Colon (tissue), 2 donors: ENCODE measurements at regions not wholly inside any gene's neighbourhood (a gene's known extent, or its start where the extent isn't known, plus 50 kb on each side); places are given as distances from the start of the nearest gene placed in this dataset.

Experiments
- FAIRE-seq: peaks from 2 replicates; lab custom pipeline; 2012; peaks lifted over from hg19 to GRCh38; lab: Jason Lieb, UNC
- donor health status: control.
- donor health status: control.

DNA sequence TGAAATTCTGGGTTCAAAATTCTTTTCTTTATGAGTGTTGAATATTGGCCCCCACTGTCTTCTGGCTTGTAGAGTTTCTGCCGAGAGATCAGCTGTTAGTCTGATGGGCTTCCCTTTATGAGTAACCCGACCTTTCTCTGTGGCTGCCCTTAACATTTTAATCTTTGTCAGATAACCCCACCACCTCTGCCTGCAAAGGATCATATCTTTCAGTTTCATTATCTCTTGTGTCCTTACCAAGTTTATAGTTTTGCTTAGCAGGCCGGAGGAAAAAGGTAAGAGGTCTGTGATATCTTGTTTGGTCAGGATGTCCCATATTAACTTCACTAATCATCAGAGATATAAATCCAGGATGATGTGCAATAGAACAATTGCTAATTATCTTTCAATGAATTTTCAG, 970.2 kb upstream of the TYRP1 start:
- no peak for FAIRE-seq

- no peak for FAIRE-seq
These were observed 966.5 kb upstream of the TYRP1 start for GRCh38 chr9:11726659-11727058.

DNA sequence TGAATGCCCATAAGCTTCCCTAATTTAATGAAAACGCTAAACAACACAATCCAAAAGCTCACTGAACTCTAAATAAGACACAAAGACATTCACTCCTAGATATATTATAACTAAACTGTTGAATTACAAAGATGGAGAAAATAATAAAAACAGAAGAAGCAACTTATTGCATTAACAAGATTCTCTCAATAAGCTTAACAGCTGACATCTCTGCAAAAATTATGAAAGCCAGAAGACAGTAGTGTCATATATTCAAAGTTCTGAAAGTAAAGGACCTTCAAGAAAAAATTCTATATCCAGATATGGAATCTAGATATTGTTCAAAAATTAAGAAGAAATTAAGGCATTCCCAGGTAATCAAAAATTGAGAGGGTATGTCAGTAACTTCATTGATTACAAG, 957.8 kb upstream of the TYRP1 start:
- no peak for FAIRE-seq

DNA sequence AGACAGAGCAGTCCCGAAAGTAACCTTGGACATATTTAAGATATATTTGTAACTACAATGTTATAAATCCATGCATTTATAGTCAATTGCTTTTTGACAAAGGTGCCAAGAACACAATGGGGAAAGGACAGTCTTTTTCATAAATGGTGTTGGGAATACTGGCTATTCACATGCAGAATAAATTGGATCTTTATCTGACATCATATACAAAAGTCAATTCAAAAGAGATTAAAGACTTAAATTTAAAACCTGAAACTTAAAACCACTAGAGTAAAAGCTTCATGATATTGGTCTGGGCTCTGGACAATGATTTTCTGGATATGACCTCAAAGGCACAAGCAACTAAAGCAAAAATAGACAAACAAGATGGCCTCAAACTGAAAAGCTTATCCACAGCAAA, 950.7 kb upstream of the TYRP1 start:
- no peak for FAIRE-seq

DNA sequence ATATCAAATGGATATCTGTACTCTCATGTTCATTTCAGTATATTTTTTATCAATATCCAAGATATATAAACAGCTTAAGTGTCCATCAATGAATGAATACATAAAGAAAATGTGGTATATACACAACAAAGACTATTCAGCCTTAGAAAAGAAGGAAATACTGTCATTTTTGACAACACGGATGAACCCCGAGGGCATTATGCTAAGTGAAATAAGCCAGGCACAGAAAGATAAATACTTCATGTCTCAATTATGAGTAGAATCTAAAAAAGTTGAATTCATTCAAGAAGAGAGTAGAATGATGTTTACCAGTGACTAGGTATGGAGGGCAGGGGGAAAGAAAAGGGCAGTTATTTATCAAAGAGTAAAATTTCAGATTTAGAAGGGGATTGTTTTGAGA, 949.8 kb upstream of the TYRP1 start:
- FAIRE-seq, result no peak

GRCh38 chr9:11749396-11749795, 943.8 kb upstream of the TYRP1 start:
- FAIRE-seq, result no peak

DNA sequence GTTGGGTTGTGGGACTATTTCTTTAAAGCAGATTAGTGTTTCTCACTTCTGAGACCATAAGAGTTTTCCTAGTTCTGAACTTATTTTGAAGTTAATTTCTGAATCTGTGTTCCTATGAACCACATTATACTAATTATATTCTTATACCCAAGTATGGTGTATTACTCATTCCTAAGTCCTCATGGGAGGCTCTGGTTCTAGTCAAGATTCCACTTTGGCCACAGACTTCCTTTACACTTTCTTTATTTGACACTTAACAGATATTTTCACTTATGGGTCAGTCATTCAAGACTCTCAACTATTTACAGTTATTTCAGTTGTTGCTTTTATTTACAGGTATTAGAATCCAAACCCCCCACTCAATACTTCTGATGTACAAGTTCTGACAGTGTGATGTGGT, 937.2 kb upstream of the TYRP1 start:
- FAIRE-seq, result no peak

DNA sequence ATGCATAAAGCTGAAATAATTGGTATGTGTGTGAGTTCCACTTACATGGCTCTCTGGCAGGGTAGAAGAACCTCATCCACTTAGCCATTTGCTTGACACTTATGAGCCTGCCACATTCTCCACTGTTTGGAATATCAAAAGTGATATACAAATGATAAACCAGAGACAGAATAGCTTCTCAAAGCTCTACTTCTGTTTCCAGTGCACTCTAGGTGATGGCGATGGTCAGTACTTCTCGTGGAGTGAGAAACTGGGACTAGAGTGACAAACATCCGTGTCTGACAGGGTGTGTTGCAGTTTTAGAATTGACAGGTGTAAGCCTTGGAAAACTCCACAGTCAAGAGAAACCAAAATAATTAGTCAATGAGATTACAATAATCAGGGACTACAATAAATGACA, 935.8 kb upstream of the TYRP1 start:
- no peak for FAIRE-seq

GRCh38 chr9:11758016-11758415, 935.2 kb upstream of the TYRP1 start:
- FAIRE-seq, result no peak

DNA sequence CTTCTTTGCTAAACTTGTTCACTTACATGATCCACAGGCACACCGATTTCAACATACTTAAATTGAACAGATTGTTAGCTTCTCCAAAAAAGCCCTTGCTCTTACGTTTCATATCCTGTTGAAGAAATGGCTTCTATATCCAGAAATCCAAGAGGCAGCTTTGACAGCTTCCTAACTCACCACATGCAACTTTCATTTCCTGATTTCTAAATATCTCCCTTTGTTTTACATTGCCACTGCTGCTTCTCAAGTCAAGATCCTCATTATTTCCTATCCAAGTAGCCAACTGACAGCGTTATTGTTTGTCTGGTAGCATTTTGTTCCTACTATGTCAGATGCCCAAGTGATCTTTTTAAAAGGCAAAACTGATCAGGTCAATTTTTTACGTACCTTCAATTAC, 913.2 kb upstream of the TYRP1 start:
- no peak for FAIRE-seq

- no peak for FAIRE-seq
These were observed 900.3 kb upstream of the TYRP1 start for GRCh38 chr9:11792870-11793269.

- FAIRE-seq, result no peak
These were observed 898.2 kb upstream of the TYRP1 start for GRCh38 chr9:11794984-11795383.

DNA sequence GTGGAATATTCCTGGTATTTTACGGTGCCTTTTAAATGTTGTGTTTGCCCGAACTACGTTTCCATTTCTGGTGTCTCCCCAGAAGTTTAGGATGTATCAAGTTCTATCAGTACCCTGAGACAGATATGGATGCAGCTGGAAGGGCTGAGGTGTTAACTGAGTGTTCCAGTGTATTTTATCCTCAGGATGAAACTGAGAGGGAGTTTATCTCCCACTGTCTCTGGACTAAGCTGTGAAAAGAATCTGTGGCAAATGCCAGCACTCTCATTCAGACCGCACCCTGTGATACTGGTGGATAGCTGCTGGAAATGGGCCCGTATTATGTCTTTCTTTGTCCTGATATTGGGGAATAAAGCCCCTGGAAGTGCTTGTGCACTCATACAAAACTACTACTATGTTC, 887.2 kb upstream of the TYRP1 start:
- FAIRE-seq, result no peak

DNA sequence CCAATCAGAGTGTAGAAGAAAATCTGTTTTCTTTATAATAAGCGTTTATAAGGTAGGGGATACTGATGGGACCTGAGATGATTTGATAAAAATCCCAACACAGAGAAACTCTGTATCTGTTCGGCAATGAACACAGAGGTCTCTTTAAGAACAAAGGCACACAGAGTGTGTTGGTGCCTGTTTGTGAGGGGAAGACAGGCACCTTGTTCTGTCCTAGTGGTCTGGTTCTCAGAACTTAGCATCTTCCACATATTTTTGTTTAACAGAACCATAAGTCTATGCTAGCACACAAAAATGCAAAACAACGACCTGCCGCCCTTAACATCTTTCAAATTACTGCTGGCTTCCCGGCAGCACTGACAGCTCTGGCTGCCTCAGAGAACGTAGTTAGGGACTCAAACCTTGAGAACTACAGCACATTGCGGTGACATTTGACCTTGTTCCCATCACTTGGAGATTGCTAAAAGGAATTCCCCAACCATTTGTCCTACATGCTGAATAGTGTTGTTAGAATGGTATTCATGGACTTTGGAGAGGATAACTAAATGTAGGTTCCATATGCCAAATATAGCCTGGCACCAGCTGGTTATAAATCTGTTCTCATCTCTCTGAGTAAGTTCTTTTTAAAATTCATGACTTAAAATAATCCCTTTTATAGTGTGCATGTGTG, 871.7 kb upstream of the TYRP1 start:
- FAIRE-seq, result no peak

DNA sequence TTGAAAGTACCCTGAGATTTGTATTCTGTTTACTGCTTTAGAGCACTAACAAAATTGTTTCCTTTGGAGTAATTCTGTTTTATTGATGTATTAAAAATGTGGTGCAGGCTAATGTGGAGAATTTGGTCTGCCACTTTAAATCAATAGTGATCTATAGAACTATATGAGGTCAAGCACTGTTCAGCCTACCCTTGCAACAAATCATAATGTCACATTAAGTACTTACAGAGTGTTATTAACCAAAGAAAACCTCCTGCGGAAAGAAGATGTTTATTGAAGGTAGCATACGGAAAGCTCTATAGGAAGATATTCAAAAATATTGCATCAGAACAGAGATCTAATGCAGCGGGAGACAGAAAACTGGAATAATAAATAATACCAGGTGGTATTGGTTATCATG, 865.0 kb upstream of the TYRP1 start:
- no peak for FAIRE-seq

DNA sequence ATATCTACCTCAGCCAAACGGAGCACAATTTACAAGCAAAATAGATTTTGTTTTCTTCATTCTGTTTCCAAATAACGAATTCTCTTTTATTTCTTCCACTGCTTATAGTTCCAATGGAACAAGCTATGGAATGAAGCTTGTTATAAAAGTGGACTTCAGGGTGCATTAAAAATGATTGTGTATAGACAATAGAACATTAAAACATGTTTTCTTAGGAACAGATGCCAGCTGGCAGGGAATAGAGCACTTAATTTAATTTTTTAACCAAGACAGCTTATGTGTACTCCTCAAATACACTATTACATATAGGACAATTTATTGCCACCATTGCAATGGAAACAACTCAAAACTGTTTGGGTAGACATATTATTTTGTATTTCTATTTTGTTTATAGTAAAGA, 860.1 kb upstream of the TYRP1 start:
- no peak for FAIRE-seq

GRCh38 chr9:11868795-11869194, 824.4 kb upstream of the TYRP1 start:
- FAIRE-seq, result no peak

GRCh38 chr9:11871852-11872251, 821.3 kb upstream of the TYRP1 start:
- no peak for FAIRE-seq

- FAIRE-seq, result no peak
These were observed 820.7 kb upstream of the TYRP1 start for GRCh38 chr9:11872471-11872870.

DNA sequence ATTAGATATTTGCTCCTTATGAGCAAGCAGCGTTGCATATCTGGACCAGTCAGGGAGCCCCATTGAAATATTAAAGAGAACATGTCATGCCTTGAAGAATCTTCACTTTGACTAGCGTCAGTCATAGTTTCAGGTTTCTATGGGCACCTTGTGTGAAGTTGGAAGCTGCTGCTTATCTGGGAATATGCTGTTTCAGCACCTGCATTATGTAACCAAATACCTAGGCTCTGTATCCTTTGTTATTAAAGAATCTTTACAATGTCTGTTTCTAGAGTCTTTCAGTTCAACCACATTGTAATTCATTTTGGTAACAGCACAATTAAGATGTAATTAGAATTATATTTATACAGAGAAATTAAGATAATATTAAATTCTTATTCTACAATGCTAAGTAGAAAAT, 818.8 kb upstream of the TYRP1 start:
- FAIRE-seq, result no peak

DNA sequence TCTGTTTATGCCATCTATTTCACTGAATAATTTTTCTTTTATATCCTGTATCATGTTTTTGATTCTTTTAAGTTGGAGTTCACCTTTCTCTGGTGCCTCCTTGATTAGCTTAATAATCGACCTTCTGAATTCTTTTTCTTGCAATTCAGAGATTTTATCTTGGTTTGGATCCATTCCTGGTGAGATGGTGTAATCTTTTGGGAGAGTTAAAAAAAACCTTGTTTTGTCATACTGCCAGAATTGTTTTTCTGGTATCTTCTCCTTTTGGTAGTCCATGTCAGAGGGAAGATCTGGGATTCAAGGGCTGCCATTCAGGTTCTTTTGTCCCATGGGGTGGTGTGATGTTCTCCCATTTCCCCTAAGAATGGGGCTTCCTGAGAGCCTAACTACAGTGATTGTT, 800.8 kb upstream of the TYRP1 start:
- FAIRE-seq, result no peak

GRCh38 chr9:11893331-11893730, 799.9 kb upstream of the TYRP1 start:
- FAIRE-seq, result no peak

DNA sequence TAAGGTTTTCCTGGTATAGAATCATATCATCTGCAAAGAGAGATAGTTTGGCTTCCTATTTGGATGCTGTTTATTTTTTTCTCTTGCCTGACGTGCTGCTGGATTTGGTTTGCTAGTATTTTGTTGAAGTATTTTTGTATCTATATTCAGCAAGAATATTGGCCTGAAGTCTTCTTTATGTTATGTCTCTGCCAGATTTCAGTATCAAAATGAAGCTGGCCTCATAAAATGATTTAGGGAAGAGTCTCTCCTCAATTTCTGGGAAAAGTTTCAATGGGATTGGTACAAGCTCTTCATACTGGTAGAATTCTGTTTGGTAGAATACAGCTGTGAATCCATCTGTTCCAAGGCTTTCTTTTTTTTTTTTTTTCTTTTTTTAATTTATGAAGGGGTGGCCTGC, 799.0 kb upstream of the TYRP1 start:
- no peak for FAIRE-seq

DNA sequence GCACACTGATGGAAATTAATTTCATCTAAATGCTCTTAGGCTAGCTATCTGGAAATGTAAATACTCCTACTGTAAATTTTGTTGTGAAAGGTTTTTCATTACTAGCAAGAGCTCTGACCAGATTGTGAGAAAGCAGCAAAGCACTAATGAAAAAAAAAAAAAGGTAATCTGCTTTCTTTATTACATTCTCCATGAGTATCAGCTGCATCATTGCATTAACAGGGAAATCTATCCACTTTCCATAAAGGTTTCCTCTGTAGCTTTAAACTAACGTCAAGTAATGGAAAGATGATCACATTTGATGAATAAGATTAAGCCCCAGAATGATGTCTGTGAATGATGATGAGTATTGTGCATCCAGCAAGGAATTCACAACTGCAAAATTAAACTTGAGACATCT, 790.6 kb upstream of the TYRP1 start:
- FAIRE-seq, result no peak

DNA sequence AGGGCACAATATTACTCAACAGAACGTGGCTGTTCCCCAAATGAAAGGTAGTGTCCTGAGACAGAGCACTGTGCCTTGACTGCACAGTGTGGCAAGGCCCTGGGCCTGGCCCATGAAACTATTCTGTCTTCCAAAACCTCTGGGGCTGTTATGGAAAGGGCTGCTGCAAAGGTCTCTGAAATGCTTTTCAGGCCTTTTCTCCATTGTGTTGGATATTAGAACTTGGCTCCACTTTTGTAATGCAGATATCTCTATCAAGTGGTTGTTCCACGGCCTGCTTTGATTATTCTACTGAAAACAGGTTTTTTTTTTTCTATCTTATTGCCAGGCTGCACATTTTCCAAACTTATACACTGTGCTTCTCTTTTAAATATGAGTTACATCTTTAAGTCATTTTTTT, 777.5 kb upstream of the TYRP1 start:
- no peak for FAIRE-seq
